ENCODE measurements at regions not wholly inside any gene's neighbourhood (a gene's known extent, or its start where the extent isn't known, plus 50 kb on each side); places are given as distances from the start of the nearest gene placed in this dataset.
A peak's percentile ranks its signal among the peaks of the same experiment; 100 is the strongest.
"Not testable (repeated sequence)": the region's sequence is repeated elsewhere in the genome, so short reads cannot be mapped to it uniquely, and the experiment has no call there.

- H3K4me3 ChIP-seq (ENCODE audit: low read length): no peak overlapping the region
- DNase-seq (ENCODE audit: low read depth): no peak
- TF ChIP-seq, protein P1, sequence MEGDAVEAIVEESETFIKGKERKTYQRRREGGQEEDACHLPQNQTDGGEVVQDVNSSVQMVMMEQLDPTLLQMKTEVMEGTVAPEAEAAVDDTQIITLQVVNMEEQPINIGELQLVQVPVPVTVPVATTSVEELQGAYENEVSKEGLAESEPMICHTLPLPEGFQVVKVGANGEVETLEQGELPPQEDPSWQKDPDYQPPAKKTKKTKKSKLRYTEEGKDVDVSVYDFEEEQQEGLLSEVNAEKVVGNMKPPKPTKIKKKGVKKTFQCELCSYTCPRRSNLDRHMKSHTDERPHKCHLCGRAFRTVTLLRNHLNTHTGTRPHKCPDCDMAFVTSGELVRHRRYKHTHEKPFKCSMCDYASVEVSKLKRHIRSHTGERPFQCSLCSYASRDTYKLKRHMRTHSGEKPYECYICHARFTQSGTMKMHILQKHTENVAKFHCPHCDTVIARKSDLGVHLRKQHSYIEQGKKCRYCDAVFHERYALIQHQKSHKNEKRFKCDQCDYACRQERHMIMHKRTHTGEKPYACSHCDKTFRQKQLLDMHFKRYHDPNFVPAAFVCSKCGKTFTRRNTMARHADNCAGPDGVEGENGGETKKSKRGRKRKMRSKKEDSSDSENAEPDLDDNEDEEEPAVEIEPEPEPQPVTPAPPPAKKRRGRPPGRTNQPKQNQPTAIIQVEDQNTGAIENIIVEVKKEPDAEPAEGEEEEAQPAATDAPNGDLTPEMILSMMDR (conservative IDR thresholded peaks at IDR 0.05; ENCODE audit: low read depth, low read length): no peak
Observed at GRCh38 chr21:18819507-18819906, 415.9 kb upstream of the TMPRSS15 start.

GRCh38 chr21:18826562-18826961 is 423.0 kb upstream of the TMPRSS15 start:
- no peak overlapping the region for H3K4me3 ChIP-seq (ENCODE audit: low read length)
- TF ChIP-seq, protein P1 (conservative IDR thresholded peaks at IDR 0.05; ENCODE audit: low read depth, low read length): no peak
- no peak for DNase-seq (ENCODE audit: low read depth)

- peak; percentile 48 for DNase-seq (ENCODE audit: low read depth)
- no peak overlapping the region for H3K4me3 ChIP-seq (ENCODE audit: low read length)
- TF ChIP-seq, protein P1 (conservative IDR thresholded peaks at IDR 0.05; ENCODE audit: low read depth, low read length): no peak
Observed at GRCh38 chr21:18831942-18832676, 428.5 kb upstream of the TMPRSS15 start.

DNA sequence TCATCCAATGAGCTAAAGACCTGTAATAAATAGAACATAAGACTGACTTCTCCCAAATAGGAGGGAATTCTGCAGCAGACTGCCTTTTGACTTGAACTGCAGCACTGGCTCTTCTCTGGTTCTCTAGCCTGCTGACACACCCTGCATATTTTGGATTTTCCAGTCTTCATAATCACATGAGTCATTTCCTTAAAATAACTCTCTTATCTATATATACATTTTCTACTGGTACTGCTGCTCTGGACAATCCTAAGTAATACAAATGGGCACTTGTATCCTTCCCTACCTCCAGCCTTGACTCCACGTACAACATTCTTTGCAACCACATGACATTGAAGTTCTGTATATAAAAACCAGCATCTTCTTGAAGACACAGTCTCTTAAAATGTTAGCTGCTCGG is 429.4 kb upstream of the TMPRSS15 start:
- H3K4me3 ChIP-seq (ENCODE audit: low read length): no peak overlapping the region
- peak; percentile 90 for DNase-seq (ENCODE audit: low read depth)
- TF ChIP-seq, protein P1 (conservative IDR thresholded peaks at IDR 0.05; ENCODE audit: low read depth, low read length): no peak

GRCh38 chr21:18834121-18834520 is 430.5 kb upstream of the TMPRSS15 start:
- not testable (repeated sequence) for DNase-seq (ENCODE audit: low read depth); H3K4me3 ChIP-seq (ENCODE audit: low read length)

- TF ChIP-seq, protein P1 (conservative IDR thresholded peaks at IDR 0.05; ENCODE audit: low read depth, low read length): peak; percentile 31
- H3K4me3 ChIP-seq (ENCODE audit: low read length): no peak overlapping the region
- no peak for DNase-seq (ENCODE audit: low read depth)
Observed at GRCh38 chr21:18840239-18840638, 436.7 kb upstream of the TMPRSS15 start.

DNA sequence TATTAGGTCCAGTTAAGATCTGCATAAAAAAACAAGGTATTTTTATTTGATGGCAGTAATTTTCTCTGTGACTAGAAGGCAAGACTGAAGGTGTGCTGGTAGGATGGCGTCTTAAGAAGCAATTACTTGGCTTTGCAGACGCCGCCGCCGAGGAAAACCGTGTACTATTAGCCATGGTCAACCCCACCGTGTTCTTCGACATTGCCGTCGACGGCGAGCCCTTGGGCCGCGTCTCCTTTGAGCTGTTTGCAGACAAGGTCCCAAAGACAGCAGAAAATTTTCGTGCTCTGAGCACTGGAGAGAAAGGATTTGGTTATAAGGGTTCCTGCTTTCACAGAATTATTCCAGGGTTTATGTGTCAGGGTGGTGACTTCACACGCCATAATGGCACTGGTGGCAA is 454.0 kb upstream of the TMPRSS15 start:
- H3K4me3 ChIP-seq (ENCODE audit: low read length); DNase-seq (ENCODE audit: low read depth): not testable (repeated sequence)

- no peak for DNase-seq (ENCODE audit: low read depth)
- no peak overlapping the region for H3K4me3 ChIP-seq (ENCODE audit: low read length)
- TF ChIP-seq, protein P1 (conservative IDR thresholded peaks at IDR 0.05; ENCODE audit: low read depth, low read length): no peak
Observed at GRCh38 chr21:18869104-18869503, 465.5 kb upstream of the TMPRSS15 start.
